HepG2 (cell line): ENCODE measurements at regions not wholly inside any gene's neighbourhood (a gene's known extent, or its start where the extent isn't known, plus 50 kb on each side); places are given as distances from the start of the nearest gene placed in this dataset.

Experiments
- ATAC-seq: fragments of 200-7000 bp; cut with Tn5 transposase; 3 replicates; pipeline ENCODE4 v1.9.1; 2020; ENCODE audit warnings: mild to moderate bottlenecking, moderate library complexity
- BruUV-seq: library from RNA; stranded (reverse); fragments of 400-500 nt; replicated peaks from 2 replicates; lab custom pipeline; 2021; lab: Mats Ljungman, UMichigan
- CTCF ChIA-PET: fragments of 300-600 bp; formaldehyde crosslinking; extraction: SDS; loops from one replicate; lab custom pipeline; 2021; ENCODE audit warnings: low total read pairs, inconsistent platforms, low intra/inter-chr PET ratio; lab: Yijun Ruan, JAX
- POLR2A ChIA-PET: fragments of 350-600 bp; sonication (Branson Sonifier 250); formaldehyde crosslinking; loops from one replicate; lab custom pipeline; 2020; ENCODE audit warnings: antibody characterized with exemption, inconsistent platforms; lab: Yijun Ruan, JAX
- DNase-seq: peaks from one replicate; pipeline ENCODE4 v3.0.0-alpha.2; 2015; ENCODE audit warnings: low spot score
- FAIRE-seq: peaks from 3 replicates; lab custom pipeline; 2011; peaks lifted over from hg19 to GRCh38; lab: Jason Lieb, UNC
- H2AFZ ChIP-seq: one replicate; pipeline ENCODE4 v1.6.1; 2011; ENCODE audit warnings: low read length, inconsistent platforms
- H3K27ac ChIP-seq: fragments of 300-600 bp; 3 replicates; pipeline ENCODE4 v1.8.0; 2011; ENCODE audit warnings: mixed run types, mild to moderate bottlenecking, mixed read lengths, low read length, inconsistent platforms; ENCODE audit not compliant: insufficient read depth; ENCODE audit errors: extremely low read length
- H3K27me3 ChIP-seq, 2 experiments: fragments of 200-600 bp in 1 of 2; 2 replicates in 1 of 2; 3 replicates in 1 of 2; pipeline versions ENCODE4 v1.6.0 to v1.8.0; 2011; ENCODE audit warnings: low read length in 2 of 2, mild to moderate bottlenecking in 2 of 2, moderate library complexity in 2 of 2, inconsistent platforms in 1 of 2; ENCODE audit not compliant: insufficient read depth in 2 of 2, control insufficient read depth in 1 of 2
- H3K36me3 ChIP-seq, 2 experiments: fragments of 200-600 bp in 1 of 2; replicated peaks in 1 of 2; 2 replicates in 1 of 2; 3 replicates in 1 of 2; pipeline versions ENCODE4 v1.5.1 to v1.8.0; 2011; ENCODE audit warnings: low read length in 2 of 2, inconsistent platforms in 1 of 2; ENCODE audit not compliant: insufficient read depth in 2 of 2, control insufficient read depth in 1 of 2
- H3K4me1 ChIP-seq: 2 replicates; pipeline ENCODE4 v1.5.1; 2012; ENCODE audit warnings: low read length, inconsistent platforms; ENCODE audit not compliant: insufficient read depth
- H3K4me2 ChIP-seq: 2 replicates; pipeline ENCODE4 v1.6.0; 2011; ENCODE audit warnings: low read depth, low read length, inconsistent platforms
- H3K4me3 ChIP-seq, 3 experiments: fragments of 200-600 bp in 1 of 3; sonication (generic), shearing (Covaris generic) in 1 of 3; replicated peaks in 1 of 3; 2 replicates each; pipeline ENCODE4 v1.5.1; 2011 to 2016; ENCODE audit warnings: low read length in 3 of 3, inconsistent platforms in 2 of 3, low read depth in 2 of 3, mild to moderate bottlenecking in 2 of 3, control low read depth in 1 of 3, mixed read lengths in 1 of 3; ENCODE audit not compliant: insufficient read depth in 1 of 3
- H3K79me2 ChIP-seq: one replicate; pipeline ENCODE4 v1.6.1; 2011; ENCODE audit warnings: low read length, inconsistent platforms; ENCODE audit not compliant: insufficient read depth
- H3K9ac ChIP-seq: 2 replicates; pipeline ENCODE4 v1.6.0; 2011; ENCODE audit warnings: mild to moderate bottlenecking, low read depth, low read length, inconsistent platforms; ENCODE audit not compliant: insufficient read depth
- H3K9me3 ChIP-seq: 2 replicates; pipeline ENCODE4 v1.5.1; 2012; ENCODE audit warnings: mild to moderate bottlenecking, low read length
- H4K20me1 ChIP-seq: 2 replicates; pipeline ENCODE4 v1.6.0; 2011; ENCODE audit warnings: inconsistent platforms, mild to moderate bottlenecking, low read length, moderate library complexity; ENCODE audit not compliant: insufficient read depth
- SMC3 ChIP-seq: IDR thresholded peaks from 2 replicates; pipeline ENCODE4 v1.6.1; 2011; ENCODE audit warnings: low read length, improper control_type of control experiment
- STAG1 ChIP-seq: sonication (generic); formaldehyde crosslinking; IDR thresholded peaks from 2 replicates; pipeline ENCODE4 v1.4.0; 2020; ENCODE audit warnings: missing genetic modification reagents
- WGBS: methylation state at CpG from one replicate; pipeline ENCODE4 v1.1.6; 2017; ENCODE audit warnings: low lambda C conversion rate; 5-methylcytosine and 5-hydroxymethylcytosine counted together
- in situ Hi-C: cut with HindIII; loops from 2 replicates; pipeline ENCODE4 v1.10.0; 2017; ENCODE audit warnings: low pct_unique_long_range_greater_than_20kb; ENCODE audit not compliant: extremely low pct_ligation_motif_present
- intact Hi-C: fragments of 100-400 bp; cut with micrococcal nuclease; formaldehyde crosslinking; loops from one replicate; pipeline ENCODE4 v1.10.0; 2022; ENCODE audit not compliant: unreplicated experiment
- TF ChIP-seq, protein P1 (sequence below): sonication (generic); formaldehyde crosslinking; IDR thresholded peaks from 2 replicates; pipeline ENCODE4 v1.5.0; 2020; ENCODE audit warnings: mild to moderate bottlenecking, missing genetic modification reagents, moderate library complexity
- TF ChIP-seq, protein P2 (sequence below): IDR thresholded peaks from 2 replicates; pipeline ENCODE4 v1.6.1; 2016

DNA sequence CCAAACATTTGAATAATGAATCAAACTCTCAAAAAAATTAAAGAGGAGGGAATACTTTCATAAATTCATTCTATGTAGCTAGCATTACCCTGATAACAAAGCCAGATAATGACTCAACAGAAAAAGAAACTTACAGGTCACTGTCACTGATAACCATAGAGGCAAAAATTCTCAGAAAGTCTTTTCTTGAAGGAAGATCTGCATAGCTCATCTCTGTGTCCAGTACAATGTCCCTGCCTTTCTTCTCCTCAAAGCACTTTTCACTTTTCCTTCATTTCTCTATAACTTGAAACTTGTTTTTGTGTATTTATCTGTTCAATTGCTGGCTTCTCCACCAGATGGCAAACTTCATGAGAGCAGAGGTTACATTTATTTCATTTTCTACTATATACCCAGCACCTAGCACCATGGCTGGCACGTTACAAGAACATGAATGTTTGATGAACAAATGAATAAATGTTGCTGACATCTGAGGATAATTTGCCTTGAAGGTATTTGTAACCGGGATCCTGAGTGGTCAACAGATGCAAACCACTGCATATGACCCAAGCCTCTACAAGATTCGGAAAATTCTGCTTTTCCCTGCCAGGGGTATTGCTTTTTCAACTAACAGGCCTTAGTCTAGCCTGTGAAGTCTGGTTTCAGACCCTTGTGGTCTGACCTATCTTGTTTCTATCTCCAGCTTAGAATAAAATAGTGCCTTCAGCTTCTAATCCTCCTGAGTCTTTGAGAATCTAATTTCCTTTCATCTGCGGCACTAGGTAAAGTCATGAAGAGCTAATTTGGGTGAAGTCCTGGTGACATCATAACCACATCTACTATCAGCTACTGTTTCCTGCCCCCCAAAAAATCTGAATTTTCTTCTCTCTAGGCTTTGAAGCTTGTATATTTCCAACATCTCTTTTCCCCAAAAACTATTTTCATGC is 52.5 kb upstream of the ANTXR2 start:
- TF ChIP-seq, protein P1, sequence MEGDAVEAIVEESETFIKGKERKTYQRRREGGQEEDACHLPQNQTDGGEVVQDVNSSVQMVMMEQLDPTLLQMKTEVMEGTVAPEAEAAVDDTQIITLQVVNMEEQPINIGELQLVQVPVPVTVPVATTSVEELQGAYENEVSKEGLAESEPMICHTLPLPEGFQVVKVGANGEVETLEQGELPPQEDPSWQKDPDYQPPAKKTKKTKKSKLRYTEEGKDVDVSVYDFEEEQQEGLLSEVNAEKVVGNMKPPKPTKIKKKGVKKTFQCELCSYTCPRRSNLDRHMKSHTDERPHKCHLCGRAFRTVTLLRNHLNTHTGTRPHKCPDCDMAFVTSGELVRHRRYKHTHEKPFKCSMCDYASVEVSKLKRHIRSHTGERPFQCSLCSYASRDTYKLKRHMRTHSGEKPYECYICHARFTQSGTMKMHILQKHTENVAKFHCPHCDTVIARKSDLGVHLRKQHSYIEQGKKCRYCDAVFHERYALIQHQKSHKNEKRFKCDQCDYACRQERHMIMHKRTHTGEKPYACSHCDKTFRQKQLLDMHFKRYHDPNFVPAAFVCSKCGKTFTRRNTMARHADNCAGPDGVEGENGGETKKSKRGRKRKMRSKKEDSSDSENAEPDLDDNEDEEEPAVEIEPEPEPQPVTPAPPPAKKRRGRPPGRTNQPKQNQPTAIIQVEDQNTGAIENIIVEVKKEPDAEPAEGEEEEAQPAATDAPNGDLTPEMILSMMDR (CRISPR knock-in tag), result 0 out of 2 replicates have a peak, but pooled peaks have one; percentile 18
- TF ChIP-seq, protein P2, sequence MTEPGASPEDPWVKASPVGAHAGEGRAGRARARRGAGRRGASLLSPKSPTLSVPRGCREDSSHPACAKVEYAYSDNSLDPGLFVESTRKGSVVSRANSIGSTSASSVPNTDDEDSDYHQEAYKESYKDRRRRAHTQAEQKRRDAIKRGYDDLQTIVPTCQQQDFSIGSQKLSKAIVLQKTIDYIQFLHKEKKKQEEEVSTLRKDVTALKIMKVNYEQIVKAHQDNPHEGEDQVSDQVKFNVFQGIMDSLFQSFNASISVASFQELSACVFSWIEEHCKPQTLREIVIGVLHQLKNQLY (CRISPR knock-in tag), result no peak
- TF ChIP-seq SMC3 (peak; percentile 22; the same call in 1 of the 2 replicates), STAG1 (CRISPR knock-in tag) (0 out of 2 replicates have a peak, but pooled peaks have one; percentile 8)
- H3K79me2 ChIP-seq, result no peaks in the 10 kb centered on the region
- no peaks in the 10 kb centered on the region for H3K27me3 ChIP-seq
- no peaks in the 10 kb centered on the region for H4K20me1 ChIP-seq
- DNase-seq (no peak), FAIRE-seq (no peak), ATAC-seq (peak; percentile 54; the same call in 2 of the 3 replicates)
- no peak overlapping the region for H2AFZ ChIP-seq
- no peak overlapping the region for H3K9ac ChIP-seq
- no peak overlapping the region for H3K27ac ChIP-seq
- ChIA-PET CTCF (interaction anchor here (1.3 kb wide), 1 partner anchor 58 kb away, joined by 4 read pairs; no protein-coding TSS in a partner anchor), POLR2A (interaction anchor here (1.3 kb wide), 1 partner anchor 53 kb away, joined by 3 read pairs; no protein-coding TSS in a partner anchor)
- H3K4me3 ChIP-seq, result no peak overlapping the region
- H3K4me2 ChIP-seq, result no peak overlapping the region
- no peaks in the 10 kb centered on the region for H3K4me1 ChIP-seq
- H3K36me3 ChIP-seq, result no peaks in the 10 kb centered on the region
- H3K9me3 ChIP-seq, result no peaks in the 10 kb centered on the region
- in situ Hi-C loops, result no loop called here
- intact Hi-C loops, result no loop called here
- no TSS peak for BruUV-seq
- WGBS, result 0% methylated on average over 4 of the region's 4 CpGs
